WERI-Rb-1 (cell line): ENCODE measurements at regions not wholly inside any gene's neighbourhood (a gene's known extent, or its start where the extent isn't known, plus 50 kb on each side); places are given as distances from the start of the nearest gene placed in this dataset.

Experiments
- DNase-seq: peaks from one replicate; pipeline ENCODE4 v3.0.0-alpha.2; 2020
- H3K27ac ChIP-seq: fragments of 250-450 bp; sonication (Bioruptor Pico); 2 replicates; pipeline ENCODE4 v1.5.1; 2020; ENCODE audit warnings: mild to moderate bottlenecking, moderate library complexity
- H3K27me3 ChIP-seq: fragments of 250-450 bp; sonication (Bioruptor Pico); 2 replicates; pipeline ENCODE4 v1.5.1; 2021; ENCODE audit warnings: mild to moderate bottlenecking, low read depth, moderate library complexity; ENCODE audit not compliant: insufficient read depth, severe bottlenecking
- H3K36me3 ChIP-seq: fragments of 250-450 bp; sonication (Bioruptor Pico); 2 replicates; pipeline ENCODE4 v1.5.1; 2020; ENCODE audit warnings: mild to moderate bottlenecking, moderate library complexity
- H3K4me3 ChIP-seq: 2 replicates; pipeline ENCODE4 v1.5.1; 2011; ENCODE audit warnings: low read depth, mild to moderate bottlenecking, control low read depth, low read length
- H3K9me3 ChIP-seq: fragments of 250-450 bp; sonication (Bioruptor Pico); 2 replicates; pipeline ENCODE4 v1.5.1; 2021; ENCODE audit warnings: mild to moderate bottlenecking, moderate library complexity; ENCODE audit not compliant: severe bottlenecking
- CTCF ChIP-seq: IDR thresholded peaks from 2 replicates; pipeline ENCODE4 v1.5.1; 2011; ENCODE audit warnings: low read depth, mild to moderate bottlenecking, control low read depth, inconsistent platforms, low read length

GRCh38 chr9:99411479-99412115 is 189.5 kb downstream of the SEC61B start:
- H3K27ac ChIP-seq = peak overlapping the region; percentile 37
- no peak overlapping the region for H3K4me3 ChIP-seq
- TF ChIP-seq CTCF = no peak
- peak; percentile 73 for DNase-seq
- H3K9me3 ChIP-seq = no peaks in the 10 kb centered on the region
- H3K36me3 ChIP-seq = no peaks in the 10 kb centered on the region
- no peaks in the 10 kb centered on the region for H3K27me3 ChIP-seq

GRCh38 chr9:99412606-99413005 is 190.5 kb downstream of the SEC61B start:
- TF ChIP-seq CTCF = no peak

GRCh38 chr9:99414321-99414720 is 192.2 kb downstream of the SEC61B start:
- no peak for DNase-seq
- H3K27ac ChIP-seq = no peak overlapping the region
- H3K9me3 ChIP-seq = no peaks in the 10 kb centered on the region
- no peak for TF ChIP-seq CTCF
- H3K4me3 ChIP-seq = no peak overlapping the region
- no peaks in the 10 kb centered on the region for H3K27me3 ChIP-seq
- no peaks in the 10 kb centered on the region for H3K36me3 ChIP-seq

More at GRCh38 chr9:99412606-99413005, 190.5 kb downstream of the SEC61B start:
- H3K27ac ChIP-seq = no peak overlapping the region
- H3K9me3 ChIP-seq = no peaks in the 10 kb centered on the region
- no peaks in the 10 kb centered on the region for H3K36me3 ChIP-seq
- no peak overlapping the region for H3K4me3 ChIP-seq
- DNase-seq = no peak
- no peaks in the 10 kb centered on the region for H3K27me3 ChIP-seq

GRCh38 chr9:99415606-99416005 is 193.5 kb downstream of the SEC61B start:
- Histone ChIP-seq H3K36me3 (no peaks in the 10 kb centered on the region), H3K4me3 (no peak overlapping the region), H3K27ac (no peak overlapping the region), H3K9me3 (no peaks in the 10 kb centered on the region), H3K27me3 (no peaks in the 10 kb centered on the region)
- no peak for TF ChIP-seq CTCF
- DNase-seq = no peak

GRCh38 chr9:99416007-99416406 is 193.9 kb downstream of the SEC61B start:
- no peak for DNase-seq
- H3K9me3 ChIP-seq = no peaks in the 10 kb centered on the region
- H3K36me3 ChIP-seq = no peaks in the 10 kb centered on the region
- no peaks in the 10 kb centered on the region for H3K27me3 ChIP-seq
- no peak for TF ChIP-seq CTCF
- no peak overlapping the region for H3K27ac ChIP-seq
- no peak overlapping the region for H3K4me3 ChIP-seq

- TF ChIP-seq CTCF = no peak
- no peak overlapping the region for H3K27ac ChIP-seq
- DNase-seq = no peak
- no peaks in the 10 kb centered on the region for H3K27me3 ChIP-seq
- no peaks in the 10 kb centered on the region for H3K9me3 ChIP-seq
- H3K36me3 ChIP-seq = no peaks in the 10 kb centered on the region
- no peak overlapping the region for H3K4me3 ChIP-seq
These were observed 197.0 kb downstream of the SEC61B start for GRCh38 chr9:99419070-99419469.
